ENCODE measurements at regions not wholly inside any gene's neighbourhood (a gene's known extent, or its start where the extent isn't known, plus 50 kb on each side); places are given as distances from the start of the nearest gene placed in this dataset.

GRCh38 chr2:221016551-221016950, 555.6 kb downstream of the EPHA4 start:
- H3K4me3 ChIP-seq (ENCODE audit: low read depth, low read length): no peak overlapping the region
- DNase-seq (ENCODE audit: low read depth): no peak
- H3K27me3 ChIP-seq (ENCODE audit: control insufficient read depth, insufficient read depth, low read length): no peaks in the 10 kb centered on the region
- ChIA-PET CTCF (no interaction called here), POLR2A (no interaction called here)
- TF ChIP-seq, protein P1, sequence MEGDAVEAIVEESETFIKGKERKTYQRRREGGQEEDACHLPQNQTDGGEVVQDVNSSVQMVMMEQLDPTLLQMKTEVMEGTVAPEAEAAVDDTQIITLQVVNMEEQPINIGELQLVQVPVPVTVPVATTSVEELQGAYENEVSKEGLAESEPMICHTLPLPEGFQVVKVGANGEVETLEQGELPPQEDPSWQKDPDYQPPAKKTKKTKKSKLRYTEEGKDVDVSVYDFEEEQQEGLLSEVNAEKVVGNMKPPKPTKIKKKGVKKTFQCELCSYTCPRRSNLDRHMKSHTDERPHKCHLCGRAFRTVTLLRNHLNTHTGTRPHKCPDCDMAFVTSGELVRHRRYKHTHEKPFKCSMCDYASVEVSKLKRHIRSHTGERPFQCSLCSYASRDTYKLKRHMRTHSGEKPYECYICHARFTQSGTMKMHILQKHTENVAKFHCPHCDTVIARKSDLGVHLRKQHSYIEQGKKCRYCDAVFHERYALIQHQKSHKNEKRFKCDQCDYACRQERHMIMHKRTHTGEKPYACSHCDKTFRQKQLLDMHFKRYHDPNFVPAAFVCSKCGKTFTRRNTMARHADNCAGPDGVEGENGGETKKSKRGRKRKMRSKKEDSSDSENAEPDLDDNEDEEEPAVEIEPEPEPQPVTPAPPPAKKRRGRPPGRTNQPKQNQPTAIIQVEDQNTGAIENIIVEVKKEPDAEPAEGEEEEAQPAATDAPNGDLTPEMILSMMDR (IDR thresholded peaks at IDR 0.05; ENCODE audit: insufficient read depth, low read depth, low read length): no peak
- no peaks in the 10 kb centered on the region for H3K36me3 ChIP-seq (ENCODE audit: control insufficient read depth, insufficient read depth, low read length)

GRCh38 chr2:221018262-221018661, 553.8 kb downstream of the EPHA4 start:
- ChIA-PET POLR2A (no interaction called here), CTCF (no interaction called here)
- Histone ChIP-seq H3K27me3 (ENCODE audit: control insufficient read depth, insufficient read depth, low read length) (no peaks in the 10 kb centered on the region), H3K36me3 (ENCODE audit: control insufficient read depth, insufficient read depth, low read length) (no peaks in the 10 kb centered on the region), H3K4me3 (ENCODE audit: low read depth, low read length) (no peak overlapping the region)
- TF ChIP-seq, protein P1 (IDR thresholded peaks at IDR 0.05; ENCODE audit: insufficient read depth, low read depth, low read length): no peak
- no peak for DNase-seq (ENCODE audit: low read depth)

DNA sequence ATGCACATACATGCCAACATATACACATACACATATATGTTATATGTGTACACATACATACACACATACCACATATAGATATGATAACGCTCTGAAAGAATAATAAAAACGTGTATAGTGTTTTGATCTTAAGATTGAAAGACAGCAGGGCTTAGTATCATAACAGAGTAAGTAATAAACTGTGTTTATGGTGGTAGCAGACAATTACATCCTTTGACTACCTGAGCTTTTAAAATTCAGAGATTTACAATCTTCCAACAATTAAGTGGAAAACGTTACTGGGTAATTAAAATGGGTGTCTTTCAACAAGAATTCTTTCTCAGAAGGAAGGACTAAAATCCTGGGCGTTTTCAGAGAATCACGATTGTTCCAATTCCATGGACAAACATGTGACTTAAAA, 552.4 kb downstream of the EPHA4 start:
- H3K36me3 ChIP-seq (ENCODE audit: control insufficient read depth, insufficient read depth, low read length): no peaks in the 10 kb centered on the region
- TF ChIP-seq, protein P1 (IDR thresholded peaks at IDR 0.05; ENCODE audit: insufficient read depth, low read depth, low read length): no peak
- ChIA-PET POLR2A (no interaction called here), CTCF (no interaction called here)
- H3K27me3 ChIP-seq (ENCODE audit: control insufficient read depth, insufficient read depth, low read length): no peaks in the 10 kb centered on the region
- H3K4me3 ChIP-seq (ENCODE audit: low read depth, low read length): no peak overlapping the region
- DNase-seq (ENCODE audit: low read depth): no peak

DNA sequence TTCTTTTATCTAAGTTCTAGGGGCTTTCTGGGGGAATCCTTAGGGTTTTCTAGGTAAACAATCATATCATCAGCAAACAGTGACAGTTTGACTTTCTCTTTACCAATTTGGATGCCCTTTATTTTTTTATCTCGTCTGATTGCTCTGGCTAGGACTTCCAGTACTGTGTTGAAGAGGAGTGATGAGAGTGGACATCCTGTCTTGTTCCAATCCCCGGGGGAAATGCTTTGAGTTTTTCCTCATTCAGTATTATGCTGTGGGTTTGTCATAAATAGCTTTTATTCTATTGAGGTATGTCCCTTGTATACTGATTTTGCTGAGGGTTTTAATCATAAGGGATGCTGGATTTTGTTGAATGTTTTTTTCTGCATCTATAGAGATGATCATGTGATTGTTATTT, 549.5 kb downstream of the EPHA4 start:
- Histone ChIP-seq H3K36me3 (ENCODE audit: control insufficient read depth, insufficient read depth, low read length) (no peaks in the 10 kb centered on the region), H3K27me3 (ENCODE audit: control insufficient read depth, insufficient read depth, low read length) (no peaks in the 10 kb centered on the region), H3K4me3 (ENCODE audit: low read depth, low read length) (no peak overlapping the region)
- ChIA-PET POLR2A (interaction anchor here (0.6 kb wide), 1 partner anchor 46 kb away, joined by 8 read pairs; no protein-coding TSS in a partner anchor), CTCF (no interaction called here)
- TF ChIP-seq, protein P1 (IDR thresholded peaks at IDR 0.05; ENCODE audit: insufficient read depth, low read depth, low read length): no peak
- no peak for DNase-seq (ENCODE audit: low read depth)

DNA sequence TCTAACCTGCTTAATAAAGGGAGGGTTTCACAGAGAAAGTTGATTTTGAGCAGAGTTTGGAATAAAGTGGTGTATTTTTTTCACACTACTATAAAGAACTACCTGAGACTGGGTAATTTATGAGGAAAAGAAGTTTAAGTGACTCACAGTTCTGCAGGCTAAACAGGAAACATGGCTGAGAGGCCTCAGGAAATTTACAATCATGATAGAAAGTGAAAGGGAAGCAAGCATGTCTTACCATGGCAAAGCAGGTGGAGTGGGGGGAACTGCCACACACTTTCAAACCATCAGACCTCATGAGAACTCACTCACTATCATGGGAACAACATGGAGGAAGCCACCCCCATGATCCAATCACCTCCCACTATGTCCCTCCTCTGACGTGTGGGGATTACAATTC, 546.7 kb downstream of the EPHA4 start:
- H3K36me3 ChIP-seq (ENCODE audit: control insufficient read depth, insufficient read depth, low read length): no peaks in the 10 kb centered on the region
- ChIA-PET POLR2A (no interaction called here), CTCF (interaction anchor here (1.4 kb wide), 1 partner anchor 9 kb away, joined by 5 read pairs; no protein-coding TSS in a partner anchor)
- TF ChIP-seq, protein P1 (IDR thresholded peaks at IDR 0.05; ENCODE audit: insufficient read depth, low read depth, low read length): no peak
- H3K27me3 ChIP-seq (ENCODE audit: control insufficient read depth, insufficient read depth, low read length): no peaks in the 10 kb centered on the region
- no peak overlapping the region for H3K4me3 ChIP-seq (ENCODE audit: low read depth, low read length)
- no peak for DNase-seq (ENCODE audit: low read depth)
